GM23338 (cell line): ENCODE measurements at regions not wholly inside any gene's neighbourhood (a gene's known extent, or its start where the extent isn't known, plus 50 kb on each side); places are given as distances from the start of the nearest gene placed in this dataset.

ENCODE experiments used
- CREB1 ChIP-seq: fragments of 250-450 bp; sonication (Bioruptor Pico); IDR thresholded peaks from 2 replicates; pipeline ENCODE4 v1.5.0; 2020; ENCODE audit warnings: low read depth, mild to moderate bottlenecking, moderate library complexity
- CTCF ChIP-seq, 2 experiments: fragments of 200-600 bp in 1 of 2; sonication (generic) in 1 of 2; conservative IDR thresholded peaks; 2 replicates each; pipeline versions ENCODE4 v1.5.1 to v1.6.1; 2016 to 2017; ENCODE audit warnings: antibody characterized with exemption in 2 of 2, low read depth in 2 of 2, mild to moderate bottlenecking in 2 of 2, moderate library complexity in 1 of 2
- EZH2 ChIP-seq: fragments of 200-600 bp; sonication (generic); IDR thresholded peaks from one replicate; pipeline ENCODE4 v1.8.0; 2017; ENCODE audit warnings: antibody characterized with exemption, mild to moderate bottlenecking, low read depth; ENCODE audit not compliant: unreplicated experiment
- EZH2phosphoT487 ChIP-seq: fragments of 200-600 bp; sonication (generic); IDR thresholded peaks from one replicate; pipeline ENCODE4 v1.8.1; 2018; ENCODE audit warnings: antibody characterized with exemption; ENCODE audit not compliant: unreplicated experiment
- POLR2AphosphoS5 ChIP-seq: IDR thresholded peaks from 2 replicates; pipeline ENCODE4 v1.6.1; 2016; ENCODE audit warnings: antibody characterized with exemption, low read depth
- TF ChIP-seq, protein P1 (sequence below): IDR thresholded peaks from one replicate; pipeline ENCODE4 v1.6.1; 2018; ENCODE audit warnings: antibody characterized with exemption; ENCODE audit not compliant: unreplicated experiment

GRCh38 chr2:144049137-144049536, 470.8 kb downstream of the ZEB2 start:
- TF ChIP-seq CTCF (conservative IDR thresholded peaks at IDR 0.05; ENCODE audit: low read depth in 2 of 2) (no peak), POLR2AphosphoS5 (no peak), CREB1 (no peak), EZH2phosphoT487 (no peak), EZH2 (no peak)
- TF ChIP-seq, protein P1, sequence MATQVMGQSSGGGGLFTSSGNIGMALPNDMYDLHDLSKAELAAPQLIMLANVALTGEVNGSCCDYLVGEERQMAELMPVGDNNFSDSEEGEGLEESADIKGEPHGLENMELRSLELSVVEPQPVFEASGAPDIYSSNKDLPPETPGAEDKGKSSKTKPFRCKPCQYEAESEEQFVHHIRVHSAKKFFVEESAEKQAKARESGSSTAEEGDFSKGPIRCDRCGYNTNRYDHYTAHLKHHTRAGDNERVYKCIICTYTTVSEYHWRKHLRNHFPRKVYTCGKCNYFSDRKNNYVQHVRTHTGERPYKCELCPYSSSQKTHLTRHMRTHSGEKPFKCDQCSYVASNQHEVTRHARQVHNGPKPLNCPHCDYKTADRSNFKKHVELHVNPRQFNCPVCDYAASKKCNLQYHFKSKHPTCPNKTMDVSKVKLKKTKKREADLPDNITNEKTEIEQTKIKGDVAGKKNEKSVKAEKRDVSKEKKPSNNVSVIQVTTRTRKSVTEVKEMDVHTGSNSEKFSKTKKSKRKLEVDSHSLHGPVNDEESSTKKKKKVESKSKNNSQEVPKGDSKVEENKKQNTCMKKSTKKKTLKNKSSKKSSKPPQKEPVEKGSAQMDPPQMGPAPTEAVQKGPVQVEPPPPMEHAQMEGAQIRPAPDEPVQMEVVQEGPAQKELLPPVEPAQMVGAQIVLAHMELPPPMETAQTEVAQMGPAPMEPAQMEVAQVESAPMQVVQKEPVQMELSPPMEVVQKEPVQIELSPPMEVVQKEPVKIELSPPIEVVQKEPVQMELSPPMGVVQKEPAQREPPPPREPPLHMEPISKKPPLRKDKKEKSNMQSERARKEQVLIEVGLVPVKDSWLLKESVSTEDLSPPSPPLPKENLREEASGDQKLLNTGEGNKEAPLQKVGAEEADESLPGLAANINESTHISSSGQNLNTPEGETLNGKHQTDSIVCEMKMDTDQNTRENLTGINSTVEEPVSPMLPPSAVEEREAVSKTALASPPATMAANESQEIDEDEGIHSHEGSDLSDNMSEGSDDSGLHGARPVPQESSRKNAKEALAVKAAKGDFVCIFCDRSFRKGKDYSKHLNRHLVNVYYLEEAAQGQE: no peak
